AG10803 (cell line): ENCODE measurements at regions not wholly inside any gene's neighbourhood (a gene's known extent, or its start where the extent isn't known, plus 50 kb on each side); places are given as distances from the start of the nearest gene placed in this dataset.

Source experiments
- DNase-seq: peaks from one replicate; pipeline ENCODE4 v3.0.0; 2010; ENCODE audit warnings: low read depth
- H3K4me3 ChIP-seq: 2 replicates; pipeline ENCODE4 v1.5.1; 2011; ENCODE audit warnings: mild to moderate bottlenecking, low read length, control low read depth
- CTCF ChIP-seq: conservative IDR thresholded peaks from 2 replicates; pipeline ENCODE4 v1.5.1; 2011; ENCODE audit warnings: mild to moderate bottlenecking, low read length, control low read depth, inconsistent platforms

GRCh38 chr21:26784974-26785373, 60.2 kb downstream of the ADAMTS1 start:
- no peak overlapping the region for H3K4me3 ChIP-seq
- TF ChIP-seq CTCF: no peak
- DNase-seq: no peak

GRCh38 chr21:26783466-26784195, 61.6 kb downstream of the ADAMTS1 start:
- DNase-seq: no peak
- TF ChIP-seq CTCF: no peak
- no peak overlapping the region for H3K4me3 ChIP-seq

GRCh38 chr21:26782747-26783146, 62.5 kb downstream of the ADAMTS1 start:
- no peak for TF ChIP-seq CTCF
- no peak for DNase-seq
- H3K4me3 ChIP-seq: no peak overlapping the region

GRCh38 chr21:26782331-26782730, 62.9 kb downstream of the ADAMTS1 start:
- no peak overlapping the region for H3K4me3 ChIP-seq
- no peak for DNase-seq
- no peak for TF ChIP-seq CTCF

- no peak for TF ChIP-seq CTCF
- DNase-seq: no peak
- H3K4me3 ChIP-seq: no peak overlapping the region
Measured at GRCh38 chr21:26781331-26781730, 63.9 kb downstream of the ADAMTS1 start.

GRCh38 chr21:26777166-26777565, 68.0 kb downstream of the ADAMTS1 start:
- no peak for DNase-seq

More at GRCh38 chr21:26777166-26777565, 68.0 kb downstream of the ADAMTS1 start:
- no peak for TF ChIP-seq CTCF
- H3K4me3 ChIP-seq: no peak overlapping the region
